Vagina (tissue), 2 donors: ENCODE measurements at regions not wholly inside any gene's neighbourhood (a gene's known extent, or its start where the extent isn't known, plus 50 kb on each side); places are given as distances from the start of the nearest gene placed in this dataset.

Experiments
- POLR2A ChIP-seq, 2 donors: fragments of 450-650 bp; IDR thresholded peaks; one replicate each; pipeline ENCODE4 v1.6.1; 2017; ENCODE audit warnings: antibody characterized with exemption in 2 of 2, mild to moderate bottlenecking in 2 of 2, moderate library complexity in 2 of 2
- TF ChIP-seq, protein P1 (sequence below), 3 experiments: fragments of 450-650 bp in 2 of 3; fragments of 200-600 bp in 1 of 3; sonication (generic) in 1 of 3; IDR thresholded peaks; one replicate each; pipeline ENCODE4 v1.5.1; 2017 to 2019; ENCODE audit warnings: antibody characterized with exemption in 3 of 3, mild to moderate bottlenecking in 2 of 3, moderate library complexity in 2 of 3

DNA sequence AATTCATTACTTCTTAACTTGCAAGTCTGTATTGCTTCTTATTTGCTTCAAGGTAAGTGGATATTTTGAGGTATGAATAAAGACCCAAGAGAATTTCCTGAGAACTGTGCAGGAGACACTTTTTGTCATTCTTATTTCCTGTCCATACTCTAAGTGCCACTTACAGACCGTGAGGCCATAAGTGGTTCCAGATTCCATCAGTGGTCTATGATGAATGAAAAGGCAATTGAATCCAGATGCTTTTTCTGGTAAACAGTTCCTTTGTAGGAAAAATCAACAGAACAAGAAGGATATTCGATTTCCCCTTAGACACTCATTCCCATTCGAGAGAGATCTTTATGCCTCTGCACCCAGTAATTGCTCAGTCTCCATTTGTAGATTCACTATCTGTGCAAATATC is 58.3 kb upstream of the PDE10A start:
- TF ChIP-seq, protein P1, sequence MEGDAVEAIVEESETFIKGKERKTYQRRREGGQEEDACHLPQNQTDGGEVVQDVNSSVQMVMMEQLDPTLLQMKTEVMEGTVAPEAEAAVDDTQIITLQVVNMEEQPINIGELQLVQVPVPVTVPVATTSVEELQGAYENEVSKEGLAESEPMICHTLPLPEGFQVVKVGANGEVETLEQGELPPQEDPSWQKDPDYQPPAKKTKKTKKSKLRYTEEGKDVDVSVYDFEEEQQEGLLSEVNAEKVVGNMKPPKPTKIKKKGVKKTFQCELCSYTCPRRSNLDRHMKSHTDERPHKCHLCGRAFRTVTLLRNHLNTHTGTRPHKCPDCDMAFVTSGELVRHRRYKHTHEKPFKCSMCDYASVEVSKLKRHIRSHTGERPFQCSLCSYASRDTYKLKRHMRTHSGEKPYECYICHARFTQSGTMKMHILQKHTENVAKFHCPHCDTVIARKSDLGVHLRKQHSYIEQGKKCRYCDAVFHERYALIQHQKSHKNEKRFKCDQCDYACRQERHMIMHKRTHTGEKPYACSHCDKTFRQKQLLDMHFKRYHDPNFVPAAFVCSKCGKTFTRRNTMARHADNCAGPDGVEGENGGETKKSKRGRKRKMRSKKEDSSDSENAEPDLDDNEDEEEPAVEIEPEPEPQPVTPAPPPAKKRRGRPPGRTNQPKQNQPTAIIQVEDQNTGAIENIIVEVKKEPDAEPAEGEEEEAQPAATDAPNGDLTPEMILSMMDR (IDR thresholded peaks at IDR 0.05) = no peak
- TF ChIP-seq POLR2A (IDR thresholded peaks at IDR 0.05) = no peak
